ENCODE measurements at regions not wholly inside any gene's neighbourhood (a gene's known extent, or its start where the extent isn't known, plus 50 kb on each side); places are given as distances from the start of the nearest gene placed in this dataset.
A peak's percentile ranks its signal among the peaks of the same experiment; 100 is the strongest.

DNA sequence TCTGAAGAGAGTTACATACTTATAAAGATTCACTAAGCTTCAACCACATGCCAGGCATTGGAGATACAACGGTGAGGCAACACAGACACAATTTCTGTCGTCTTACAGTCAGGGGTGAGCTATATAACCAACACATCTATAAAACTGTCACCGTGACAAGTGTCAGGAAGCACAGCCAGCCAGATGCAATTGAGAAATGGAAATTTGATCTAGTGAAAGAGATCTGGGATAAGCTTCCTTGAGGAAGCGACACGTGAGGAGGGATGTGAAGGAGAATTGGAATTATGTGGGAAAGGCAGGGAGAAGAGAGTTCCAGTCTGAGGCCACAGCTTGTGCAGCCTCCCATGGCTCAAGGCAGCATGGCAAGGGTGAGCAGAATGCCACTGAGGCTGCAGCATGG, 50.9 kb upstream of the ZNF354B start:
- no peak for DNase-seq (ENCODE audit: low read depth)
- no peak overlapping the region for H3K4me3 ChIP-seq (ENCODE audit: low read depth, low read length)

DNA sequence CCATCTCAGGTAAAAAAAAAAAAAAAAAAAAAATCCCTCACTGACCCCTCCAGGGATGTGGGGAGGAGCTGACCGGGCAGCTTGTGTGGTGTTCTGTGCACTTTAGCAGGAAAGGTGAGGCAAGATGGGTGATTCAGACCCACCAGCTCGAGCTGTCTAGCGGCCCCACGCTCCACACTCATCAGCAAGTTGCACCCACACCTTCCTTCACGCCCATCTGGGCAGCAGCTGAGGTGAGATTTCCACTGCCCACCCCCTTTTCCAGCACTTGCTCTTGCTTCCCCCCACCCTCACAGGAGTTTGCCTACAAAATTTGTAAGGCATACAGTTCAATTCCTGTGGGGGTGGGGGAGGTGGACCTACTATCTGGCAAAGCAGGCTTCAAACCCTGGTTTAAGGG, 58.7 kb upstream of the ZNF354B start:
- no peak for DNase-seq (ENCODE audit: low read depth)
- no peak overlapping the region for H3K4me3 ChIP-seq (ENCODE audit: low read depth, low read length)

DNA sequence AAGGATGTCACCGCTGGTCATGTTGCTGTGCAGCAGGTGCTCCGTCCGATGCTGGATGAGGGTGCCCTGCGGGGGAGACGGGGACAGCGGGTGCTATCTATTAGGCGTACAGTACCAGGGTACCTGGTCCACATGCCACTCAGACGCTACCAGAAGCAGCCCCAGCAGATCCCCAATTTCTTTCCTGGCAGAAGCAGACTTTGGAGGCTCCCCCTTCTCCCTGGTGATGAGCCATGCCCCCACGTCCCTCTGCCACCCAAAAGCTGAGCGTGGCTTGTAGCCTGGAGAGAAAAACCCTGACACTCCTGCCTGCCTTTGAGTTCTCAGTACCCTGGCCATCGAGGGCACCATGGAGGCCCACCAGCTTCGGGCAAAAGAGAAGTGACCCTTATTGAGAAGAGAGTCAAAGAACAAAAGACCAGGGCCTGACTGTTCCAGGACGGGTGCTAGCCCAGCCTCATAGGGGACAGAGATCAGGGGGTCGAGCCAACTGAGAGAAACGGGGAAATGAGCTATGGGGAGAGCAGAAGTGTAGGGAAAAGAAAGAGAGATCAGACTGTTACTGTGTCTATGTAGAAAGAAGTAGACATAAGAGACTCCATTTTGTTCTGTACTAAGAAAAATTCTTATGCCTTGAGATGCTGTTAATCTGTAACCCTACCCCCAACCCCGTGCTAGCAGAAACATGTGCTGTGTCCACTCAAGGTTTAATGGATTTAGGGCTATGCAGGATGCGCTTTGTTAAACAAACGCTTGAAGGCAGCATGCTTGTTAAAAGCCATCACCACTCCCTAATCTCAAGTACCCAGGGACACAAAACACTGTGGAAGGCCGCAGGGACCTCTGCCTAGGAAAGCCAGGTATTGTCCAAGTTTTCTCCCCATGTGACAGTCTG, 62.0 kb upstream of the ZNF354B start:
- DNase-seq (ENCODE audit: low read depth): no peak
- no peak overlapping the region for H3K4me3 ChIP-seq (ENCODE audit: low read depth, low read length)

DNA sequence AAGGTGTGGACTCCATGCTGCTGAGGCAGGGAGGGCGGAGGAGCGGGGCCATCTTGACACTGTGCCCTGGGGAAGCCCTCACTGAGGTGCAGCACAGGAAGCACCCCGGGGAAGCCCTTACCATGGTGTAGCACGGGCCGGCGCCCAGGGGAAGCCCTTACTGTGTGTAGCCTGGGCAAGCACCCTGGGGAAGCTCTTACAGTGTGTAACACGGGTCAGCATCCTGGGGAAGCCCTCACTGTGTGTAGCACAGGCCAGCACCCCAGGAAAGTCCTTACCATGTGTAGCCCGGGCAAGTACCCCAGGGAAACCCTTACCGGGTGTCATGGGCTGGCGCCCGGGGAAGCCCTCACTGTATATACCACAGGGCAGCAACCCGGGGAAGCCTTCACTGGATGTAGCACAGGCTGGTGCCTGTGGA, 62.6 kb upstream of the ZNF354B start:
- no peak for DNase-seq (ENCODE audit: low read depth)
- no peak overlapping the region for H3K4me3 ChIP-seq (ENCODE audit: low read depth, low read length)

DNA sequence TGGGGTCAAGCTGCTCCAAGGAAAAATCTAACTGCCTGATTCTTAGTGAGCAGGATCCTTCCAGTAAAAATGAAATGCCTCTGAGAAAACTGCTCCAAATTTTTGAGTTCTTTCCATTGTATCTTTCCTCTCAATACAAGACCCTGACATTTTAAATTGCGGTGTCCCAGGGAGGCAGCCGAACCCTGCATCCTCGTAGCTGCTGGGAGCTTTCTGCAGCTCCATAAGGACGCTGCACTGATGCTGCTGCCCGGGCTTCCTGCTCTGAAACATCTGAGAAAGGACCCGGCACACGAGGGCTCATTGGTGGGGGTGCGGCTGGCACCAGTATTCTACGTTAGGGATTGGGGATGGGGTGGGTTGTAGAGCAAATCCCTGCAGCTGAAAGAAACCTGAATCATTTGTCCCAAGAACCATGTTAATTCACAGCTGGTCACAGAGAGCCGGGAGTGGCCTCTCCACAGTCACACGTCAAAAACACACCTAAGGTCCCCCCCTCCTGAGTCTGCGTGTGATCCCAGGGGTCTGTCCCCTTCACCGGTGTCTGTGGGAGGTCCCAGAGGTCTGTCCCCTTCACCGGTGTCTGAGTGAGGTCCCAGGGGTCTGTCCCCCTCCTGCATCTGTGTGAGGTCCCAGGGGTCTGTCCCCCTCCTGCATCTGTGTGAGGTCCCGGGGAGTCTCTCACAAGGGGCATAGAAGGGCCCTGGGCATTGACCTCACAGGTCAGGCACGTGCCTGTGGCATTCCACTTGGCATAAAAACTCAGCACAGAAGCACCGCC, 63.4 kb upstream of the ZNF354B start:
- no peak overlapping the region for H3K4me3 ChIP-seq (ENCODE audit: low read depth, low read length)
- no peak for DNase-seq (ENCODE audit: low read depth)

DNA sequence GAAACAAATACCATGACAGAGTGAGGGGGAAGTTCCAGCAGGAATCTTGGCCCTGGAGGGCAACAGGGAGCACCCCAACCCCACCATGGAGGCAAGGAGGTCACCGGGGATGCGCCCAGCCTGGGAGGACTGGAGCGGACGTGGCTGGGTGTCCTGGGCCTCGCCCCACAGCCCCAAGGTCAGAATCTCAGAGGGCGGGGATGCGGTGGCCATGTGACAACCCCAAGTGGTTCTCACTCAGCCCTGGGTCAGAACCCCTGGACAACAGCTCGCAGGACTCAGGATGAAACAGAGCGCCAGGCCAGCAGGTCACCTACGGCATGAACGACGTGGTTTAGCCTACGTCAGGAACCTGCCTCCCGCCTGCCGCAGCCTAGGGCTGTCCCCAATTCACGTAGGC, 64.0 kb upstream of the ZNF354A start:
- no peak for DNase-seq (ENCODE audit: low read depth)
- no peak overlapping the region for H3K4me3 ChIP-seq (ENCODE audit: low read depth, low read length)

DNA sequence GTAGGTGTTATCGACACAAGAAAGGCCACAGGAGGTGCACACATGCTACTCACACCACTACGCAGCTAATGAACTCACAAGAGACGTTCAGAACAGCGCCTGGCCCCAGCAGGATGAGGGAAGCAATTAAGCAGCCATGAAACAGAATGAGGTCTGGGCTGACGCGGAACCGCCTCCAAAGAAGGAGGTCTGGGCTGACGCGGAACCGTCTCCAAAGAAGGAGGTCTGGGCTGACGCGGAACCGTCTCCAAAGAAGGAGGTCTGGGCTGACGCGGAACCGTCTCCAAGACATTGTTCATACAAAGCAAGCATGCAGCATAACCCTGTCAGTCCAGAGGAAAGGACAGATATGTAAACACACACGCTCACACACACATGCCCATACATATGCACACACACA, 63.2 kb upstream of the ZNF354A start:
- H3K4me3 ChIP-seq (ENCODE audit: low read depth, low read length): no peak overlapping the region
- no peak for DNase-seq (ENCODE audit: low read depth)

DNA sequence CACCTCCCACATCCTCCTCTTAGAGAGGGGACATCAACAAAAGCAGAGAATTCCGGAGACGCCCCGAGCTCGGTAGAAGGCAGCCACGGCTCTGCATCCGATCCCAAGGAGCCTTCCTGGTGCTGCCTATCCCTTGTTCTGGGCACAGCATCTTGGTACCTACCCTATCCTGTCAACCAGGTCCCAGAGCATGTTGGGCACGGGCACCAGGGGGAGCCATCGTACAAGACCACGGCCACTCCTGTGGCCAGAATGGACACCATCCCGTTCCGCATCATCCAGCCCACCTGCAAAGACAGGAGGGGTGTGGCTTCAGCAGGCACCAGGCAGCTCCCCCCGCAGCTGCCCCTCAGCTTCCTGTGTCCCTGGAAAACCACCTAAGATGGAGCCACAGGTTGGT, 62.7 kb upstream of the ZNF354A start:
- no peak overlapping the region for H3K4me3 ChIP-seq (ENCODE audit: low read depth, low read length)
- no peak for DNase-seq (ENCODE audit: low read depth)

DNA sequence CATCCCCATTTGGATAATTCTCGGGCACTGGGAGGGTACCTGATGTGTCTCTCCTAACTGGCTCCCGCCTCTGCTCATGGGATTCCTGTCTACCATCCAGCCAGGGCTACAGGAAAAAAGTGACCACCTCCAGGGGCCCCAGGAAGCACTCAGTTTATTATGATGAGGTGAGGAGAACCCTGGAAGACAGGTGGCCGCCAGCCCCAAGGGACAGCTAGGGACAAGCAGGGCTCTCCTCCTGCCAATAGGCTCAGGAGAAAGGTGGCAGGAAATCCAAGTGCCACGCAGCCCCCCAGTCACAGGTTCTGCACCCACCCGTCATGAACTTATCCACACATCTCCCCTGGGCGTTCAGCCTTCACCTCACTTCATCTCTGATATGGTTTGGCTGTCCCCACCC, 61.5 kb upstream of the ZNF354A start:
- DNase-seq (ENCODE audit: low read depth): no peak
- no peak overlapping the region for H3K4me3 ChIP-seq (ENCODE audit: low read depth, low read length)

DNA sequence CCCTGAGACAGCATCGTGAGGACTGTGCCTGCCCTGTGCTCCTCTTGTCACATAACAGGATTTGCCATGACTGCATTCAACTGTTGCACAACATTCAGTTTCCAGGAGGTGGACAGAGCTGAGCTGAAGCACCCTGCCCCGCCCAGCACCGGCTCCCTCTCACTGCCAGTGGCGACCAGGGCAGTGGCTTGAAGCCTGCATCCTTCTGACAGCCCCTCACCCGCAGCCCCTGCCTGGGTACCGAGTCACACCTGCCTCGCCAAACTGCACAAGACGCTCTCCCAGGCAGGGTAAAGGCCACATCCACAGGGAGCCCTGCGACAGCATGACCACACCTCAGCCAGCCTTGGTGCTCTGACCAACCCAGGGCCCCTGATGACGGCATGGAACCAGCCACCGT, 59.9 kb upstream of the ZNF354A start:
- no peak overlapping the region for H3K4me3 ChIP-seq (ENCODE audit: low read depth, low read length)
- no peak for DNase-seq (ENCODE audit: low read depth)

DNA sequence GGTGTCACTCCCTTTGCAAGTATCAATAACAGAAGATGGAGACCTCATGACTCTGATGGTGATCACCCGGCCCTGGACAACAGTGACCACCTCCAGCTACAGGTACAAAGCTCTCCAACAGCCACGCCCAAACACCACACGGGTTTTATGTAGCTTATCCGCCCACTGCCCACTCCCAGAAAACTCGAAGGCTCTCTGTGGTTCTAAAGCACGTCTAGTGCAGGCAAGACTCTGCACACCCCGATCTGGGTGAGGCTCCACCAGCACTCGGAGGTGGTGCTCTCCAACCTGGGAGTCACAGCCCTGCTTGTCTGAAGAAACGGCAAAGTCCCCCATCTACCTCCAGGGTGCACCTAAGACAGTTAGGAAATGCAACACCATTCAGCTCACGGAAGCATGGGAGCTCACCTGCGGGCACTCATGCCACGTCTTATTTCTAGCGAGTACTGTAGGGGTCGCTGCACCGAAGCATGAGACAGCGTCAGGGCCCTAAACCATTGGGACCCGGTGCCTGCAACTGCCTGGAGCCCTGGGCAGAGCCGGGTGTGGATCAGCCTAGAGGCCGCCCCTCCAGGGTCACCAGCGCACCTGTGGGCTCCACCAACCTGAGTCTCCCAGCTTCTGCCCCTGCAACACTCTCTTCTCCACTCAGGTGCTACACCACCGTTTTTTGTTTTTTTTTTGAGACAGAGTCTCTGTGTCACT, 58.1 kb upstream of the ZNF354A start:
- H3K4me3 ChIP-seq (ENCODE audit: low read depth, low read length): no peak overlapping the region
- DNase-seq (ENCODE audit: low read depth): no peak

DNA sequence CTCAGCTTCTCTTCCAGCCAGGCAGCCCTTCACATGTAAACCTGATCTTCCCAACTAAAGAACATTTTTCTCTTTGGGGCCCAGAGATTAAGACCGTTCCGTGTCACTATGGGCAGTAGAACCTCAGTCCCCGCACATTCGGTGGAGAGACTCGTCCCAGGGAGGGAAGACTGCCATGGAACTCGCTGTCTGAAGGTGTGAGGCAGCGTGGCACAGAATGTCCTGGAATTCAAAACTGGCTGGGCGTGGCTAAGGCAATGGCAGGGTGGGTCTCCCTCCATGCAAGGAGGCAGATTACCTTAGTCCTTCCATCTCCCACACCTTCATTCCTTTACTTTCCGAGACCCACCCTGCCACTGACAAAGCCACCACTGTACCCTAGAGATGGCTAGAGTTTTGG, 57.4 kb upstream of the ZNF354A start:
- H3K4me3 ChIP-seq (ENCODE audit: low read depth, low read length): no peak overlapping the region
- DNase-seq (ENCODE audit: low read depth): no peak

DNA sequence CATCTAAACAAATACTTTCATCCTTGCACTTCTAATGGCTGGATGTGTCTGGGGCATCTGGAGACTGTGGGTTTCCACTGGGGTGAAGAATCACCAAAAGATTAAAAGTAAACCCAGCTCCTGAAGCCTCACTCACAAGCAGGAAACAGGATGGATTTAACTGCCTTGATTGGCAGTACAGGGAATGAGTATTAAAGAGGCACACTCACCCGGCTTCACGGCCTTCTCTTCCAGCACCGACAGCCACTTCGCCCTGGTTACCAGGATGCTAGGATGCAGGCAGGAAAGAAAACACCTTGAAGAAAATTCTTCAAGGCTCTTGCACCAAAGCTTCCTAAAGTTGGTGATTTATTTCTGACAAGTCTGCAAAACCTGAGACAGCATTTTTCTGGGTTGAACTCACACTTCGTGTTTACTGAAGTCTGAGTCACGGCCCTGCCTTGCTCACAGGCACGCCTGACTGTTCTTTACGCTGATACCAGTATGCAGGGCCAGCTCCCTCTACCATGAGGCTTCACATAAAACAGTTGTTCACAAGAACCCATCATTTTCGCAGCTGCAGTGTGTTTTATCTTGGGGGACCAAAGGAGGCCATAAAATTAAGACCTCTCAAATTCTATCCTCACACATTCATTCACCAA, 56.5 kb upstream of the ZNF354A start:
- no peak overlapping the region for H3K4me3 ChIP-seq (ENCODE audit: low read depth, low read length)
- DNase-seq (ENCODE audit: low read depth): peak; percentile 27

DNA sequence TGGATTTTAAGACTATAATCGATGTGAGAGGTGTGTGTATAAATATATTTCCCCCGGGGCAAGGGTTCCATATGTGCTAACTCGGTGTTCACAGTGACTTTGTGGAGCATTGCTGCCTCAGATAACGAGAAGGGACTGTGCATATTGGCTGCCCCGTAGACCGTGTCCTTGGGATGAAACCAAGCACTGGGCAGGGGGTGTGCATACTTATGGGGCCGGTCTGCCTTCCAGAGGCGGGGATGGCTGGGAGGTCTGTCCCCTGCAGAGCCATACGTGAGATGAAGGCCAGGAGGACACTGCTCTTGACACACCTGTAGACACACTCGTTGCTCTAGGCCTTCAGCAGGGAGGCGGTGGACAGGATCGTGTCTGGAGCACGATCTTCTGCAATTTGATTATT, 56.0 kb upstream of the ZNF354A start:
- H3K4me3 ChIP-seq (ENCODE audit: low read depth, low read length): no peak overlapping the region
- DNase-seq (ENCODE audit: low read depth): no peak

DNA sequence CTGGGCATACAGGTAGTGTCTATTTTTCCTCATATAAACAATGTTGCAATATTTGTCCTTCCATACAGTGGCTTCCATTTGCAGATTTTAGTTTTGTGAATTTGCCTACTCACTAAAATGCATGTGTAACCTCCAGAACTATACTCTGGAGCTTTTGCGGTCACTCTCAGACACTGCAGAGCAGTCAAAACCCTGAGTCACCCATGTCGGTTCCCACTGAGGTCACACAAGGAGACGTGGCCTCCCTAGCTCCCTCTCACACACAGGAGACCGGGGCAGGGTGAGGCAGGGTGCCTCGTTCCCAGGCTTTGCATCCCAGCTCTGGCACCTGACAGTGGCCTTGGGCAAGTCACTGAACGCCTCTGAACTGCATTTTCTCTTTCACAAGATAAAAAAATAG, 55.5 kb upstream of the ZNF354A start:
- H3K4me3 ChIP-seq (ENCODE audit: low read depth, low read length): no peak overlapping the region
- no peak for DNase-seq (ENCODE audit: low read depth)

DNA sequence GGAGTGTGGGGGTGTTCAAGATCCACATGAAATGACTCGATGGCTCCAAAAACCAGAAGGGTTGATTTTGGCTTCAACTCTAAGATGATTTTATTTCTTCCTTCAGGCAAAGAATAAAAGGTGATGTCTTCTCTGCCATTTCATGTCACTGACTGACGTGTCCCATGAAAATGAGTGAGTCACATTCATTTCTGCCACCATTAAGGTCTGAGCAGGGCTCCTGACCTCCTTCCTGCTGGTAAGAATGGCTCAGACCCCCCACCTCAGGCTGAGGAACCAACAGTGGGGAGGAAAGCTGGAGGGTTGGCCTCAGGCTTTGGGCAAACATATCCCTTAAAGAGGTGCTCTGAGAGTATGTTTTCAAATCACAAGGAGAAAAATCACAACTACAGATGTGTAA, 53.9 kb upstream of the ZNF354A start:
- DNase-seq (ENCODE audit: low read depth): no peak
- H3K4me3 ChIP-seq (ENCODE audit: low read depth, low read length): no peak overlapping the region

DNA sequence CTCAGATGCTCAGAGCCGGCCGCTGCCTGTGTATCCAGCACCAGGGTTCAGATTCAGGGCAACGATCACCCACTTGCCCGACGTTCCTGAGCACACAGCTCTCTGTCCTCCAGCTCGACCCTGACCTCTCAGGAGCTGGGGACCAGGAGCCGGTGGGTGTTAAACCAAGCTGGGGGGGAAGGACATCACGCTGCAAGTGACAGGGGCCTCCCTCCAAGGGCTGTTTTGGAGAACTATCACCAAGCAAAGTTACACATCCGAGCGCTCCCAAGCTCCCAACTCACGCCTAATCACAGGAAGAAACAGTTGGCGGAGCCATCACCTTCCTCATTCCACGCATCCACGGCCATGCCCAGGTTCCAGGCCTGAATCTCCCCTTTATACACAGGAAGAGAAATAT, 51.5 kb upstream of the ZNF354A start:
- H3K4me3 ChIP-seq (ENCODE audit: low read depth, low read length): no peak overlapping the region
- no peak for DNase-seq (ENCODE audit: low read depth)

DNA sequence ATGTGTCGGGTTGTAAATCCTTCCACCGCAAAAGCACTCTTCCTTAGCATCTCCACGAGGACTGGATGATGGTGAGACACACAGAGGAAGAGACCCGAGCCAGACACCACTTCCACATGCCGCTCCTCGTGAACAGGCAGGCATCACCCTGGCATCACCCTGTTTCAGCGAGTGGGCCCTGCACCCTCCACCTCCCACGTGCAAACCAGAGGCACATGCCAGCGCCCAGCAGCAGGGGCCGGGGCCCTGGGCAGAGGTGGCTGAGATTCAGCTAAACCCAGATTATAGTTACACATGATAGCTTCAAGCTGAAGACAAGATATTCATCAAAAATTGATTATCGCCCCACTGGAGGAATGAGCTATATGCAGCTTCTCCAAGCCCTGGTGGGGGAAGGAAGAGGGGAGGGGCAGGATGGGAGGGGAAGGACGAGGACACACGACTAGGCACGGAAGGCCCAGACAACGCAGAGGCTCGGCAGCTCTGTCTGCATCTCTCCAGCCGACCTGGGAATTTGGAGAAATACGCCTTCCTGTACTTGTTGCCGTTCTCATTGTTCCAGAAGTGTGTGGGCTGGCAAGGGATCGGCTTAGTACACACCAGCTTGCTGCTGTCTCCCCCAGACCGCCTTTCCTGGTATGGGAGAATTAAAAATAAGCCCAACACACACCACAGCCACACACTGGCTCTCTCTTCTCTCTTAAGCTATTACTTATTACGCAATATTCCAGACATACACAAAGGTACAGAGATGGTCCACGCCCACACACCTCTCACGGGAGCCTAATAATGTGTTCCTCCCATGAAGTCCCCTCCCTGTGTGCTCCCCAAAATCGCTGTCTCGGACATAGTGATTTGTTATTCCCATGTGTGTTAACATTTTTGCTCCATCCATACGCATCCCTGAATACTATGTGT, 50.4 kb upstream of the ZNF354A start:
- no peak for DNase-seq (ENCODE audit: low read depth)
- no peak overlapping the region for H3K4me3 ChIP-seq (ENCODE audit: low read depth, low read length)
